WTC11 (cell line): ENCODE measurements at regions not wholly inside any gene's neighbourhood (a gene's known extent, or its start where the extent isn't known, plus 50 kb on each side); places are given as distances from the start of the nearest gene placed in this dataset.

Experiments used
- ATAC-seq: fragments of 200-7000 bp; cut with Tn5 transposase; 2 replicates; pipeline ENCODE4 v1.10.0; 2021; ENCODE audit warnings: mild to moderate bottlenecking, moderate library complexity
- CTCF ChIA-PET: fragments of 300-600 bp; sonication (Branson Sonifier 250); formaldehyde crosslinking; loops from one replicate; lab custom pipeline; 2021; ENCODE audit warnings: antibody characterized with exemption; lab: Charles Lee
- POLR2A ChIA-PET: fragments of 350-600 bp; sonication (Branson Sonifier 250); formaldehyde crosslinking; loops from one replicate; lab custom pipeline; 2021; ENCODE audit warnings: antibody characterized with exemption; lab: Charles Lee
- DNase-seq: peaks from one replicate; pipeline ENCODE4 v3.0.0; 2021; ENCODE audit warnings: low spot score
- H3K27ac Mint-ChIP-seq: 2 replicates; pipeline ENCODE4 v1.8.0; 2021; ENCODE audit warnings: mixed read lengths
- H3K27me3 Mint-ChIP-seq: 2 replicates; pipeline ENCODE4 v1.8.0; 2021; ENCODE audit warnings: low read depth, mild to moderate bottlenecking, moderate library complexity, mixed read lengths
- H3K36me3 Mint-ChIP-seq: 2 replicates; pipeline ENCODE4 v1.8.0; 2021; ENCODE audit warnings: mixed read lengths
- H3K4me1 Mint-ChIP-seq: 2 replicates; pipeline ENCODE4 v1.8.0; 2022; ENCODE audit warnings: mixed read lengths
- H3K4me3 Mint-ChIP-seq: 2 replicates; pipeline ENCODE4 v1.8.0; 2021; ENCODE audit warnings: mild to moderate bottlenecking, moderate library complexity, mixed read lengths
- H3K9me3 Mint-ChIP-seq: 2 replicates; pipeline ENCODE4 v1.8.0; 2021; ENCODE audit warnings: mixed read lengths
- EMX1 ChIP-seq: fragments of 250-450 bp; sonication (Bioruptor Pico); IDR thresholded peaks from 2 replicates; pipeline ENCODE4 v1.8.0; 2021; ENCODE audit warnings: mild to moderate bottlenecking
- NR3C1 ChIP-seq: sonication (generic); formaldehyde crosslinking; conservative IDR thresholded peaks from 2 replicates; pipeline ENCODE4 v1.8.1; 2023; ENCODE audit warnings: low read depth, mild to moderate bottlenecking, missing genetic modification reagents
- OVOL2 ChIP-seq: fragments of 250-450 bp; sonication (Bioruptor Pico); IDR thresholded peaks from 2 replicates; pipeline ENCODE4 v1.9.0; 2021; ENCODE audit warnings: mild to moderate bottlenecking, borderline replicate concordance
- SMAD3 ChIP-seq: sonication (generic); formaldehyde crosslinking; IDR thresholded peaks from 2 replicates; pipeline ENCODE4 v1.8.0; 2022; ENCODE audit warnings: missing genetic modification reagents, mild to moderate bottlenecking, borderline replicate concordance
- TCF7 ChIP-seq: sonication (generic); formaldehyde crosslinking; IDR thresholded peaks from 2 replicates; pipeline ENCODE4 v1.8.0; 2022; ENCODE audit warnings: mild to moderate bottlenecking, low read depth, missing genetic modification reagents, moderate library complexity
- ZNF121 ChIP-seq: sonication (generic); formaldehyde crosslinking; IDR thresholded peaks from 2 replicates; pipeline ENCODE4 v1.8.0; 2023; ENCODE audit warnings: missing genetic modification reagents
- ZNF219 ChIP-seq: sonication (generic); formaldehyde crosslinking; IDR thresholded peaks from 2 replicates; pipeline ENCODE4 v1.8.0; 2023; ENCODE audit warnings: missing genetic modification reagents, mild to moderate bottlenecking, borderline replicate concordance
- TF ChIP-seq, protein P1 (sequence below): fragments of 250-450 bp; sonication (Bioruptor Pico); IDR thresholded peaks from 2 replicates; pipeline ENCODE4 v2.1.2; 2022; ENCODE audit warnings: mild to moderate bottlenecking, moderate library complexity
- TF ChIP-seq, protein P2 (sequence below): sonication (generic); formaldehyde crosslinking; IDR thresholded peaks from 2 replicates; pipeline ENCODE4 v1.8.1; 2023; ENCODE audit warnings: mild to moderate bottlenecking, missing genetic modification reagents, borderline replicate concordance
- TF ChIP-seq, protein P3 (sequence below): fragments of 250-450 bp; sonication (Bioruptor Pico); IDR thresholded peaks from 2 replicates; pipeline ENCODE4 v1.9.0; 2021; ENCODE audit warnings: mild to moderate bottlenecking, borderline replicate concordance
- TF ChIP-seq, protein P4 (sequence below): sonication (generic); formaldehyde crosslinking; IDR thresholded peaks from 2 replicates; pipeline ENCODE4 v1.8.0; 2022; ENCODE audit warnings: mild to moderate bottlenecking, missing genetic modification reagents
- TF ChIP-seq, protein P5 (sequence below): fragments of 250-450 bp; sonication (Bioruptor Pico); IDR thresholded peaks from 2 replicates; pipeline ENCODE4 v1.9.0; 2021; ENCODE audit warnings: mild to moderate bottlenecking
- TF ChIP-seq, protein P6 (sequence below): fragments of 200-600 bp; IDR thresholded peaks from 2 replicates; pipeline ENCODE4 v1.8.0; 2022; ENCODE audit warnings: antibody characterized with exemption

DNA sequence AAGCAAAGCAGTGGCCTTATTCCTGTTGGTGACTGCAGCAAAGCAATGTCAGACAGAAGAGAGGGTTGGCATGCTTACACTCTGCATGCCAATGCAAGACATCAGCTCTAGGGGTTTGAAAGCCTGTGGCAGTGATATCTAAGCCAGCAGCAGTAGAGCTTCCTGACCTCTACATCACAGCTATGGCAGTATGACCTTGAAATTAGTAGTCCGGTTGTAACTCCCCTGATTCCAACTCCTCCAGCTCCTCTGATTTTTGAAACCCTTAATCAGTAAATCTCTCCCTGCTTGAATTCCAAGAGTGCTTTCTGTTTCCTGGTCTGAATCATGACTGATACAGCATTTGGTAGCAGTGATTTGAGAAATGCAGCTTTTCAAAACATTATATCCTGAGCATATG lies 60.0 kb upstream of the LRP1B start:
- no peak overlapping the region for H3K27ac Mint-ChIP-seq
- CTCF ChIA-PET = interaction anchor here (1.7 kb wide), 1 partner anchor 9 kb away, joined by 10 read pairs; no protein-coding TSS in a partner anchor
- POLR2A ChIA-PET = no interaction called here
- H3K27me3 Mint-ChIP-seq = no peaks in the 10 kb centered on the region
- TF ChIP-seq NR3C1 (CRISPR knock-in tag) = no peak
- TF ChIP-seq, protein P1, sequence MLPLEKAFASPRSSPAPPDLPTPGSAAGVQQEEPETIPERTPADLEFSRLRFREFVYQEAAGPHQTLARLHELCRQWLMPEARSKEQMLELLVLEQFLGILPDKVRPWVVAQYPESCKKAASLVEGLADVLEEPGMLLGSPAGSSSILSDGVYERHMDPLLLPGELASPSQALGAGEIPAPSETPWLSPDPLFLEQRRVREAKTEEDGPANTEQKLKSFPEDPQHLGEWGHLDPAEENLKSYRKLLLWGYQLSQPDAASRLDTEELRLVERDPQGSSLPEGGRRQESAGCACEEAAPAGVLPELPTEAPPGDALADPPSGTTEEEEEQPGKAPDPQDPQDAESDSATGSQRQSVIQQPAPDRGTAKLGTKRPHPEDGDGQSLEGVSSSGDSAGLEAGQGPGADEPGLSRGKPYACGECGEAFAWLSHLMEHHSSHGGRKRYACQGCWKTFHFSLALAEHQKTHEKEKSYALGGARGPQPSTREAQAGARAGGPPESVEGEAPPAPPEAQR (CRISPR knock-in tag) = no peak
- no peak for TF ChIP-seq ZNF219 (CRISPR knock-in tag)
- no peak for TF ChIP-seq EMX1 (CRISPR knock-in tag)
- TF ChIP-seq, protein P2, sequence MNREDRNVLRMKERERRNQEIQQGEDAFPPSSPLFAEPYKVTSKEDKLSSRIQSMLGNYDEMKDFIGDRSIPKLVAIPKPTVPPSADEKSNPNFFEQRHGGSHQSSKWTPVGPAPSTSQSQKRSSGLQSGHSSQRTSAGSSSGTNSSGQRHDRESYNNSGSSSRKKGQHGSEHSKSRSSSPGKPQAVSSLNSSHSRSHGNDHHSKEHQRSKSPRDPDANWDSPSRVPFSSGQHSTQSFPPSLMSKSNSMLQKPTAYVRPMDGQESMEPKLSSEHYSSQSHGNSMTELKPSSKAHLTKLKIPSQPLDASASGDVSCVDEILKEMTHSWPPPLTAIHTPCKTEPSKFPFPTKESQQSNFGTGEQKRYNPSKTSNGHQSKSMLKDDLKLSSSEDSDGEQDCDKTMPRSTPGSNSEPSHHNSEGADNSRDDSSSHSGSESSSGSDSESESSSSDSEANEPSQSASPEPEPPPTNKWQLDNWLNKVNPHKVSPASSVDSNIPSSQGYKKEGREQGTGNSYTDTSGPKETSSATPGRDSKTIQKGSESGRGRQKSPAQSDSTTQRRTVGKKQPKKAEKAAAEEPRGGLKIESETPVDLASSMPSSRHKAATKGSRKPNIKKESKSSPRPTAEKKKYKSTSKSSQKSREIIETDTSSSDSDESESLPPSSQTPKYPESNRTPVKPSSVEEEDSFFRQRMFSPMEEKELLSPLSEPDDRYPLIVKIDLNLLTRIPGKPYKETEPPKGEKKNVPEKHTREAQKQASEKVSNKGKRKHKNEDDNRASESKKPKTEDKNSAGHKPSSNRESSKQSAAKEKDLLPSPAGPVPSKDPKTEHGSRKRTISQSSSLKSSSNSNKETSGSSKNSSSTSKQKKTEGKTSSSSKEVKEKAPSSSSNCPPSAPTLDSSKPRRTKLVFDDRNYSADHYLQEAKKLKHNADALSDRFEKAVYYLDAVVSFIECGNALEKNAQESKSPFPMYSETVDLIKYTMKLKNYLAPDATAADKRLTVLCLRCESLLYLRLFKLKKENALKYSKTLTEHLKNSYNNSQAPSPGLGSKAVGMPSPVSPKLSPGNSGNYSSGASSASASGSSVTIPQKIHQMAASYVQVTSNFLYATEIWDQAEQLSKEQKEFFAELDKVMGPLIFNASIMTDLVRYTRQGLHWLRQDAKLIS = no peak
- TF ChIP-seq, protein P3, sequence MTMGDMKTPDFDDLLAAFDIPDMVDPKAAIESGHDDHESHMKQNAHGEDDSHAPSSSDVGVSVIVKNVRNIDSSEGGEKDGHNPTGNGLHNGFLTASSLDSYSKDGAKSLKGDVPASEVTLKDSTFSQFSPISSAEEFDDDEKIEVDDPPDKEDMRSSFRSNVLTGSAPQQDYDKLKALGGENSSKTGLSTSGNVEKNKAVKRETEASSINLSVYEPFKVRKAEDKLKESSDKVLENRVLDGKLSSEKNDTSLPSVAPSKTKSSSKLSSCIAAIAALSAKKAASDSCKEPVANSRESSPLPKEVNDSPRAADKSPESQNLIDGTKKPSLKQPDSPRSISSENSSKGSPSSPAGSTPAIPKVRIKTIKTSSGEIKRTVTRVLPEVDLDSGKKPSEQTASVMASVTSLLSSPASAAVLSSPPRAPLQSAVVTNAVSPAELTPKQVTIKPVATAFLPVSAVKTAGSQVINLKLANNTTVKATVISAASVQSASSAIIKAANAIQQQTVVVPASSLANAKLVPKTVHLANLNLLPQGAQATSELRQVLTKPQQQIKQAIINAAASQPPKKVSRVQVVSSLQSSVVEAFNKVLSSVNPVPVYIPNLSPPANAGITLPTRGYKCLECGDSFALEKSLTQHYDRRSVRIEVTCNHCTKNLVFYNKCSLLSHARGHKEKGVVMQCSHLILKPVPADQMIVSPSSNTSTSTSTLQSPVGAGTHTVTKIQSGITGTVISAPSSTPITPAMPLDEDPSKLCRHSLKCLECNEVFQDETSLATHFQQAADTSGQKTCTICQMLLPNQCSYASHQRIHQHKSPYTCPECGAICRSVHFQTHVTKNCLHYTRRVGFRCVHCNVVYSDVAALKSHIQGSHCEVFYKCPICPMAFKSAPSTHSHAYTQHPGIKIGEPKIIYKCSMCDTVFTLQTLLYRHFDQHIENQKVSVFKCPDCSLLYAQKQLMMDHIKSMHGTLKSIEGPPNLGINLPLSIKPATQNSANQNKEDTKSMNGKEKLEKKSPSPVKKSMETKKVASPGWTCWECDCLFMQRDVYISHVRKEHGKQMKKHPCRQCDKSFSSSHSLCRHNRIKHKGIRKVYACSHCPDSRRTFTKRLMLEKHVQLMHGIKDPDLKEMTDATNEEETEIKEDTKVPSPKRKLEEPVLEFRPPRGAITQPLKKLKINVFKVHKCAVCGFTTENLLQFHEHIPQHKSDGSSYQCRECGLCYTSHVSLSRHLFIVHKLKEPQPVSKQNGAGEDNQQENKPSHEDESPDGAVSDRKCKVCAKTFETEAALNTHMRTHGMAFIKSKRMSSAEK = no peak
- H3K4me3 Mint-ChIP-seq = no peak overlapping the region
- peaks cover 4% of the 10 kb centered on the region for H3K9me3 Mint-ChIP-seq
- ATAC-seq (peak; percentile 65), DNase-seq (no peak)
- H3K4me1 Mint-ChIP-seq = peaks cover 10% of the 10 kb centered on the region
- H3K36me3 Mint-ChIP-seq = no peaks in the 10 kb centered on the region

DNA sequence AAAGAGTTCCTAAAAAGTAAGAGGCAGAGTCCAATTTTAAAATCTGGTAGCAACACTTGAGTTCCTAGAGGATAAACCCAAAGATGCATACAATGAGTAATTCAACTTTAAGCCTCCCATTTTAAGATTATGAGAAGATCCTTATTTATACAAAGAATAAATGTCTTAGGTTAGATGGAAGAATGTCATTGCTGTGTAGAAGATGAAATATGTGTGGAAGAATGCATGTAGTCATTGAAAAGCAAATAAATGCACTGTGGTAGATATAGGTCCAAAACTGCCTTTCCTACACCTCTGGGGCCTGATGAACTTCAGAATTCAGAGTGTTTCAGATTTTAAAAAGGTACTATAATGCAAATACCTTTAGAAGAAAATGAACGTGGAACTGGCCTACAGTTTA lies 58.7 kb upstream of the LRP1B start:
- Mint-ChIP-seq H3K36me3 (no peaks in the 10 kb centered on the region), H3K27me3 (no peaks in the 10 kb centered on the region), H3K9me3 (peaks cover 8% of the 10 kb centered on the region), H3K4me3 (no peak overlapping the region), H3K27ac (no peak overlapping the region)
- DNase-seq = no peak
- TF ChIP-seq, protein P4, sequence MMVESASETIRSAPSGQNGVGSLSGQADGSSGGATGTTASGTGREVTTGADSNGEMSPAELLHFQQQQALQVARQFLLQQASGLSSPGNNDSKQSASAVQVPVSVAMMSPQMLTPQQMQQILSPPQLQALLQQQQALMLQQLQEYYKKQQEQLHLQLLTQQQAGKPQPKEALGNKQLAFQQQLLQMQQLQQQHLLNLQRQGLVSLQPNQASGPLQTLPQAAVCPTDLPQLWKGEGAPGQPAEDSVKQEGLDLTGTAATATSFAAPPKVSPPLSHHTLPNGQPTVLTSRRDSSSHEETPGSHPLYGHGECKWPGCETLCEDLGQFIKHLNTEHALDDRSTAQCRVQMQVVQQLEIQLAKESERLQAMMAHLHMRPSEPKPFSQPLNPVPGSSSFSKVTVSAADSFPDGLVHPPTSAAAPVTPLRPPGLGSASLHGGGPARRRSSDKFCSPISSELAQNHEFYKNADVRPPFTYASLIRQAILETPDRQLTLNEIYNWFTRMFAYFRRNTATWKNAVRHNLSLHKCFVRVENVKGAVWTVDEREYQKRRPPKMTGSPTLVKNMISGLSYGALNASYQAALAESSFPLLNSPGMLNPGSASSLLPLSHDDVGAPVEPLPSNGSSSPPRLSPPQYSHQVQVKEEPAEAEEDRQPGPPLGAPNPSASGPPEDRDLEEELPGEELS = no peak
- no peak for TF ChIP-seq TCF7 (CRISPR knock-in tag)
- no peak for TF ChIP-seq OVOL2 (CRISPR knock-in tag)
- TF ChIP-seq, protein P5, sequence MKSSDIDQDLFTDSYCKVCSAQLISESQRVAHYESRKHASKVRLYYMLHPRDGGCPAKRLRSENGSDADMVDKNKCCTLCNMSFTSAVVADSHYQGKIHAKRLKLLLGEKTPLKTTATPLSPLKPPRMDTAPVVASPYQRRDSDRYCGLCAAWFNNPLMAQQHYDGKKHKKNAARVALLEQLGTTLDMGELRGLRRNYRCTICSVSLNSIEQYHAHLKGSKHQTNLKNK (CRISPR knock-in tag) = no peak
- TF ChIP-seq SMAD3 (CRISPR knock-in tag) = no peak
- TF ChIP-seq, protein P6, sequence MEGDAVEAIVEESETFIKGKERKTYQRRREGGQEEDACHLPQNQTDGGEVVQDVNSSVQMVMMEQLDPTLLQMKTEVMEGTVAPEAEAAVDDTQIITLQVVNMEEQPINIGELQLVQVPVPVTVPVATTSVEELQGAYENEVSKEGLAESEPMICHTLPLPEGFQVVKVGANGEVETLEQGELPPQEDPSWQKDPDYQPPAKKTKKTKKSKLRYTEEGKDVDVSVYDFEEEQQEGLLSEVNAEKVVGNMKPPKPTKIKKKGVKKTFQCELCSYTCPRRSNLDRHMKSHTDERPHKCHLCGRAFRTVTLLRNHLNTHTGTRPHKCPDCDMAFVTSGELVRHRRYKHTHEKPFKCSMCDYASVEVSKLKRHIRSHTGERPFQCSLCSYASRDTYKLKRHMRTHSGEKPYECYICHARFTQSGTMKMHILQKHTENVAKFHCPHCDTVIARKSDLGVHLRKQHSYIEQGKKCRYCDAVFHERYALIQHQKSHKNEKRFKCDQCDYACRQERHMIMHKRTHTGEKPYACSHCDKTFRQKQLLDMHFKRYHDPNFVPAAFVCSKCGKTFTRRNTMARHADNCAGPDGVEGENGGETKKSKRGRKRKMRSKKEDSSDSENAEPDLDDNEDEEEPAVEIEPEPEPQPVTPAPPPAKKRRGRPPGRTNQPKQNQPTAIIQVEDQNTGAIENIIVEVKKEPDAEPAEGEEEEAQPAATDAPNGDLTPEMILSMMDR = no peak
- TF ChIP-seq ZNF219 (CRISPR knock-in tag) = no peak
- no peak for TF ChIP-seq ZNF121
- TF ChIP-seq, all 79 proteins: peak for 0
- POLR2A ChIA-PET = no interaction called here
- ATAC-seq = no peak
- CTCF ChIA-PET = no interaction called here
- peaks cover 16% of the 10 kb centered on the region for H3K4me1 Mint-ChIP-seq
